GM12891 (cell line): ENCODE measurements at regions not wholly inside any gene's neighbourhood (a gene's known extent, or its start where the extent isn't known, plus 50 kb on each side); places are given as distances from the start of the nearest gene placed in this dataset.

Experiments used
- DNase-seq: peaks from one replicate; pipeline ENCODE4 v3.0.0; 2011; ENCODE audit warnings: low spot score; ENCODE audit not compliant: insufficient read length
- FAIRE-seq: peaks from 2 replicates; lab custom pipeline; 2011; peaks lifted over from hg19 to GRCh38; lab: Jason Lieb, UNC
- PAX5 ChIP-seq: IDR thresholded peaks from 2 replicates; pipeline ENCODE4 v1.6.1; 2011; ENCODE audit warnings: low read length, moderate library complexity, mild to moderate bottlenecking; ENCODE audit not compliant: insufficient read depth, severe bottlenecking
- POLR2A ChIP-seq: IDR thresholded peaks from 2 replicates; pipeline ENCODE4 v1.6.1; 2011; ENCODE audit warnings: low read depth, low read length, control low read depth
- POLR2AphosphoS5 ChIP-seq: IDR thresholded peaks from 2 replicates; pipeline ENCODE4 v1.6.1; 2011; ENCODE audit warnings: low read depth, low read length, control low read depth
- POU2F2 ChIP-seq: IDR thresholded peaks from 2 replicates; pipeline ENCODE4 v1.6.1; 2011; ENCODE audit warnings: low read depth, mild to moderate bottlenecking, control low read depth, low read length, moderate library complexity
- SPI1 ChIP-seq: IDR thresholded peaks from 2 replicates; pipeline ENCODE4 v1.6.1; 2011; ENCODE audit warnings: low read depth, low read length, control low read depth
- TAF1 ChIP-seq: IDR thresholded peaks from 2 replicates; pipeline ENCODE4 v1.6.1; 2011; ENCODE audit warnings: low read depth, low read length, control low read depth

DNA sequence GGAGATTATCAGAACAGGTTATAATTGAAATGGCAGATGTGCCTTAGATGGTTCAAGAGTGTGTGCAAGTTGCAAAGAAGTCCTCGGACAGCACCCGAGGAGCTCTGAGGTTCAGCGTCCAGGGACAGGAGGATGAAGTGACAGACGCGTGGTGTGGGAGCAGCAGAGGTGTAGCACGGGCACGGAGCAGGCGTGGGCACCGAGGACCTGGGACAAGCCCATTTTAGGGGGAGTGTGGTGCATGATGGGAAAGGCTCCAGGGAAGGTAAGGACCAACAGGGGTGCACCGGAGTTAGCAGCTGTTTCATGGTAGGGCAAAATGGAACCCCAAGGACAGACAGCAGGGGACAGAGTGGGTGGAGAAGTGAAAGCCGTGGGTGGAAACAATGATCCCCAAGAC lies 56.3 kb upstream of the BACE2 start:
- FAIRE-seq (no peak), DNase-seq (no peak)
- no peak for TF ChIP-seq TAF1
- TF ChIP-seq POLR2AphosphoS5: no peak
- TF ChIP-seq POU2F2: no peak
- no peak for TF ChIP-seq PAX5
- no peak for TF ChIP-seq SPI1
- TF ChIP-seq POLR2A: no peak

DNA sequence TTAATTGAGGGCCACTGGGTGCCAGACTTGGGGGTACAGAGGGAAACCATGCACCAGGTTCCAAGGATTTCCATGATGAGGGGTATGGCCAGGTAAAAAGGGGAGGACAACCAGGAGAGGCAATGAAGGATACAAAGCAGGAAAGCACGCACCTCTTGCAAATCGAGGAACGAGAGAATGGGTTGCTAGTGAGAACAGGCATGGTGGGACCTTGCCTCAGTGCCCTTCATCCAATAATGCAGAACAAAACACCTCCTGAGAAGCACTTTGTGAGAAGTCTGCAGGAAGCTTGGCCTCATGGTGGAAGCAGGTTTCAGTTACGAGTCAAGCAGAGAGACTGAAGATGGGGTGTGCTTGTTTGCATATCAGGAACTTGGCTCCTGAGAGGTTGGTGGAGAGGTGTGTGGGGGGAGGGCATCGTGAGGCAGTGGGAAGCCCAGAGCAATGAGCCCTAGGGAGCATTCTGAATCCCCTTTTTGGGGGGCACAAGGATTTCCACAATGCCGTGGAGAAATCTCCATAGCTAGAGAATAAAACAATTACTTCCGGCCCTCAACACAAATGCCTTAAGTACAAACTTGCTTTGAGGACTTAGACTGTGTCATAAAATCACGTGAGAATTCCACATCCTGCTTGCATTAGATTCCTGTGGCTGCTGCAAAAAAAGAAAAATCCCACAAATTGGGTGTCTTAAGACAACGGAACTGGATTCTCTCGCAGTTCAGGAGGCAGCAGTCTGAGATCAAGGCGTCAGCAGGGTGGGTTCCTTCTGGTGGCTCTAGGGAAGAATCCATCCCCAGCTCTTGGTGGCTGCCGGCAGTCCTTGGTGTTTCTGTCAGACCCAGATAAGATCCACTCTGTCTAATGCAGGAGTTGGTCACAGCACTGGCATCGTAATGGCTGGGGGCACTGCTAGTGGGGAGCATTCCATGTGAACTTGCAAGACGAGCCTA lies 54.9 kb upstream of the BACE2 start:
- DNase-seq: no peak
- FAIRE-seq: no peak
- TF ChIP-seq PAX5 (no peak), POU2F2 (no peak), POLR2A (no peak), SPI1 (no peak), TAF1 (no peak), POLR2AphosphoS5 (no peak)

DNA sequence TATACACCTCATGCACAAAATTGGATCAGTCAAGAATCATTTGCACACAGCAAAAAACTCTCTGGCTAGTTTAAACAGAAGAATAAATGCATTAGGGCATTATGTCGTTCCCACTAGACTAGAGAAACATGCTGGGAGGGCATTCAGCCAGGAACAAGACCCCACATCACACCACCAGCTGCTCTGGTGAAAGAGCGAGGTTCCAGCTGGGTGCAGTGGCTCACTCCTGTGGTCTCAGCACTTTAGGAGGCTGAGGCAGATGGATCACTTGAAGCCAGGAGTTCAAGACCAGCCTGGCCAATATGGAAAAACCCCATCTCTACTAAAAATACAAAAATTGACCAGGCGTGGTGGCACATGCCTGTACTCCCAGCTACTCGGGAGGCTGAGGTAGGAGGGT lies 52.1 kb upstream of the BACE2 start:
- no peak for FAIRE-seq
- TF ChIP-seq PAX5 (no peak), POLR2A (no peak), POU2F2 (no peak), POLR2AphosphoS5 (no peak), SPI1 (no peak), TAF1 (no peak)
- no peak for DNase-seq
